Neural progenitor cell (in vitro differentiated cells): ENCODE measurements at regions not wholly inside any gene's neighbourhood (a gene's known extent, or its start where the extent isn't known, plus 50 kb on each side); places are given as distances from the start of the nearest gene placed in this dataset.

Experiments used
- DNase-seq: peaks from one replicate; pipeline ENCODE4 v3.0.0-alpha.2; 2016; ENCODE audit warnings: low spot score
- H2AFZ ChIP-seq: fragments of 200-600 bp; sonication (generic); replicated peaks from 2 replicates; pipeline ENCODE4 v1.6.1; 2016; ENCODE audit warnings: antibody characterized with exemption
- H3F3A ChIP-seq: fragments of 200-600 bp; sonication (generic); 2 replicates; pipeline ENCODE4 v1.6.1; 2016; ENCODE audit warnings: antibody characterized with exemption, low read depth
- H3K27ac ChIP-seq: fragments of 200-600 bp; sonication (generic); 2 replicates; pipeline ENCODE4 v1.5.1; 2016; ENCODE audit warnings: mild to moderate bottlenecking
- H3K27me3 ChIP-seq: fragments of 200-600 bp; sonication (generic); 2 replicates; pipeline ENCODE4 v1.6.1; 2016; ENCODE audit warnings: mild to moderate bottlenecking, moderate library complexity
- H3K36me3 ChIP-seq: fragments of 200-600 bp; sonication (generic); 2 replicates; pipeline ENCODE4 v1.5.1; 2016
- H3K4me1 ChIP-seq: fragments of 200-600 bp; sonication (generic); 2 replicates; pipeline ENCODE4 v1.6.1; 2016; ENCODE audit warnings: mixed run types
- H3K4me2 ChIP-seq: fragments of 200-600 bp; sonication (generic); 2 replicates; pipeline ENCODE4 v1.6.1; 2016
- H3K4me3 ChIP-seq: fragments of 200-600 bp; sonication (generic); 2 replicates; pipeline ENCODE4 v1.5.1; 2016
- H3K79me2 ChIP-seq: fragments of 200-600 bp; sonication (generic); 2 replicates; pipeline ENCODE4 v1.6.1; 2016; ENCODE audit warnings: low read depth
- H3K9ac ChIP-seq: fragments of 200-600 bp; sonication (generic); 2 replicates; pipeline ENCODE4 v1.6.1; 2016
- H3K9me3 ChIP-seq: fragments of 200-600 bp; sonication (generic); 2 replicates; pipeline ENCODE4 v1.5.1; 2016; ENCODE audit warnings: low read depth
- H4K20me1 ChIP-seq: fragments of 200-600 bp; sonication (generic); 2 replicates; pipeline ENCODE4 v1.6.1; 2016; ENCODE audit warnings: low read depth
- H3K27ac Mint-ChIP-seq: 3 replicates; pipeline ENCODE4 v1.8.0; 2021; ENCODE audit warnings: mixed read lengths
- H3K27me3 Mint-ChIP-seq: 2 replicates; pipeline ENCODE4 v1.8.0; 2022; ENCODE audit warnings: low read depth, mild to moderate bottlenecking, inconsistent platforms, moderate library complexity, mixed read lengths; ENCODE audit not compliant: insufficient read depth
- H3K36me3 Mint-ChIP-seq: 3 replicates; pipeline ENCODE4 v1.8.0; 2021; ENCODE audit warnings: mixed read lengths
- H3K4me1 Mint-ChIP-seq: 3 replicates; pipeline ENCODE4 v1.8.0; 2021; ENCODE audit warnings: mixed read lengths
- H3K4me3 Mint-ChIP-seq: 3 replicates; pipeline ENCODE4 v1.8.0; 2021; ENCODE audit warnings: mild to moderate bottlenecking, moderate library complexity, mixed read lengths
- H3K9me3 Mint-ChIP-seq: 3 replicates; pipeline ENCODE4 v1.8.0; 2020; ENCODE audit warnings: mixed read lengths
- EZH2 ChIP-seq: fragments of 200-600 bp; sonication (generic); IDR thresholded peaks from 2 replicates; pipeline ENCODE4 v1.6.1; 2017; ENCODE audit warnings: antibody characterized with exemption, mild to moderate bottlenecking, moderate library complexity
- EZH2phosphoT487 ChIP-seq: fragments of 200-600 bp; sonication (generic); IDR thresholded peaks from 2 replicates; pipeline ENCODE4 v1.6.1; 2017; ENCODE audit warnings: antibody characterized with exemption
- TF ChIP-seq, protein P1 (sequence below): fragments of 200-600 bp; sonication (generic); IDR thresholded peaks from 2 replicates; pipeline ENCODE4 v1.5.1; 2017; ENCODE audit warnings: antibody characterized with exemption, mild to moderate bottlenecking

- Mint-ChIP-seq H3K9me3 (peaks cover 6% of the 10 kb centered on the region), H3K36me3 (no peaks in the 10 kb centered on the region), H3K27me3 (no peaks in the 10 kb centered on the region), H3K4me1 (peaks cover 12% of the 10 kb centered on the region), H3K27ac (no peak overlapping the region), H3K4me3 (no peak overlapping the region)
- Histone ChIP-seq H3K27ac (no peak overlapping the region), H3K27me3 (no peaks in the 10 kb centered on the region), H4K20me1 (no peaks in the 10 kb centered on the region), H3K9ac (no peak overlapping the region), H3K9me3 (peaks cover 6% of the 10 kb centered on the region), H3K4me1 (peaks cover 5% of the 10 kb centered on the region), H2AFZ (peak overlapping the region; percentile 8), H3K79me2 (no peaks in the 10 kb centered on the region), H3K4me2 (no peak overlapping the region), H3F3A (no peaks in the 10 kb centered on the region), H3K36me3 (peaks cover 3% of the 10 kb centered on the region), H3K4me3 (no peak overlapping the region)
- no peak for TF ChIP-seq EZH2
- no peak for TF ChIP-seq EZH2phosphoT487
- TF ChIP-seq, protein P1, sequence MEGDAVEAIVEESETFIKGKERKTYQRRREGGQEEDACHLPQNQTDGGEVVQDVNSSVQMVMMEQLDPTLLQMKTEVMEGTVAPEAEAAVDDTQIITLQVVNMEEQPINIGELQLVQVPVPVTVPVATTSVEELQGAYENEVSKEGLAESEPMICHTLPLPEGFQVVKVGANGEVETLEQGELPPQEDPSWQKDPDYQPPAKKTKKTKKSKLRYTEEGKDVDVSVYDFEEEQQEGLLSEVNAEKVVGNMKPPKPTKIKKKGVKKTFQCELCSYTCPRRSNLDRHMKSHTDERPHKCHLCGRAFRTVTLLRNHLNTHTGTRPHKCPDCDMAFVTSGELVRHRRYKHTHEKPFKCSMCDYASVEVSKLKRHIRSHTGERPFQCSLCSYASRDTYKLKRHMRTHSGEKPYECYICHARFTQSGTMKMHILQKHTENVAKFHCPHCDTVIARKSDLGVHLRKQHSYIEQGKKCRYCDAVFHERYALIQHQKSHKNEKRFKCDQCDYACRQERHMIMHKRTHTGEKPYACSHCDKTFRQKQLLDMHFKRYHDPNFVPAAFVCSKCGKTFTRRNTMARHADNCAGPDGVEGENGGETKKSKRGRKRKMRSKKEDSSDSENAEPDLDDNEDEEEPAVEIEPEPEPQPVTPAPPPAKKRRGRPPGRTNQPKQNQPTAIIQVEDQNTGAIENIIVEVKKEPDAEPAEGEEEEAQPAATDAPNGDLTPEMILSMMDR: no peak
- DNase-seq: no peak
Measured at GRCh38 chr6:163687075-163687474, 272.6 kb downstream of the QKI start.

DNA sequence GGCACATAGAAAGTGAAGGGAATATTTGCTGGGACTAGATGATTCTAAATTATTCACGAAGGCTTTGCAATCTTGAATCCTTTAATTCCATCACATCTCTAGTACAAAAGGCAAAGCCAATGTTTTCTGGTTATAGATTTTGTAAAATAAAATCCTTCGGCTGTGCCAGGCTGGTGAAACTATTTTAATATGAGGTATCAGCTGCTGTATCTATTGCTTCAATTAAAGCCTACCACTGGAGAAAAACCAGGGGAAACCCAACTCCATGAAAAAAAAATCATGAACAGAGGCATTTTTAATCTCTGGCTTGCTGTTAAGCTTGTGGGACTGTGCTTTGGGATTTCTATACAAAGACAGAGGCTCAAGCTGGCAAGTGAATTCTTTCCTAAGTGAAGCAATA, 271.8 kb downstream of the QKI start:
- Histone ChIP-seq H3K9me3 (peaks cover 6% of the 10 kb centered on the region), H3K9ac (no peak overlapping the region), H3K36me3 (peaks cover 3% of the 10 kb centered on the region), H2AFZ (peak overlapping the region; percentile 8), H3K27me3 (no peaks in the 10 kb centered on the region), H3K27ac (no peak overlapping the region), H3K79me2 (no peaks in the 10 kb centered on the region), H3K4me1 (peaks cover 5% of the 10 kb centered on the region), H3K4me2 (no peak overlapping the region), H4K20me1 (no peaks in the 10 kb centered on the region), H3K4me3 (no peak overlapping the region), H3F3A (no peaks in the 10 kb centered on the region)
- H3K27ac Mint-ChIP-seq: no peak overlapping the region
- H3K36me3 Mint-ChIP-seq: no peaks in the 10 kb centered on the region
- H3K27me3 Mint-ChIP-seq: peaks cover 2% of the 10 kb centered on the region
- H3K9me3 Mint-ChIP-seq: peaks cover 9% of the 10 kb centered on the region
- DNase-seq: no peak
- TF ChIP-seq EZH2phosphoT487 (no peak), EZH2 (no peak)
- TF ChIP-seq, protein P1: no peak
- no peak overlapping the region for H3K4me3 Mint-ChIP-seq
- H3K4me1 Mint-ChIP-seq: peaks cover 12% of the 10 kb centered on the region

GRCh38 chr6:163683105-163683622, 268.6 kb downstream of the QKI start:
- Mint-ChIP-seq H3K27me3 (peaks cover 4% of the 10 kb centered on the region), H3K4me3 (no peak overlapping the region), H3K4me1 (peaks cover 4% of the 10 kb centered on the region), H3K27ac (no peak overlapping the region), H3K36me3 (no peaks in the 10 kb centered on the region), H3K9me3 (peaks cover 9% of the 10 kb centered on the region)
- no peaks in the 10 kb centered on the region for H3K79me2 ChIP-seq
- H3K4me3 ChIP-seq: no peak overlapping the region
- no peak overlapping the region for H2AFZ ChIP-seq
- no peaks in the 10 kb centered on the region for H3K27me3 ChIP-seq
- H3K9me3 ChIP-seq: peaks cover 6% of the 10 kb centered on the region
- peaks cover 3% of the 10 kb centered on the region for H3K36me3 ChIP-seq
- H4K20me1 ChIP-seq: no peaks in the 10 kb centered on the region
- H3K4me1 ChIP-seq: peaks cover 5% of the 10 kb centered on the region
- no peak overlapping the region for H3K9ac ChIP-seq
- no peak overlapping the region for H3K27ac ChIP-seq
- DNase-seq: no peak
- TF ChIP-seq, protein P1: no peak
- TF ChIP-seq EZH2phosphoT487 (no peak), EZH2 (no peak)
- H3K4me2 ChIP-seq: no peak overlapping the region
- H3F3A ChIP-seq: no peaks in the 10 kb centered on the region
